Right forelimb (tissue), 1 donor: ENCODE measurements at regions not wholly inside any gene's neighbourhood (a gene's known extent, or its start where the extent isn't known, plus 50 kb on each side); places are given as distances from the start of the nearest gene placed in this dataset.

ENCODE experiments used
- DNase-seq: peaks from one replicate; pipeline ENCODE4 v3.0.0-alpha.2; 2018

DNA sequence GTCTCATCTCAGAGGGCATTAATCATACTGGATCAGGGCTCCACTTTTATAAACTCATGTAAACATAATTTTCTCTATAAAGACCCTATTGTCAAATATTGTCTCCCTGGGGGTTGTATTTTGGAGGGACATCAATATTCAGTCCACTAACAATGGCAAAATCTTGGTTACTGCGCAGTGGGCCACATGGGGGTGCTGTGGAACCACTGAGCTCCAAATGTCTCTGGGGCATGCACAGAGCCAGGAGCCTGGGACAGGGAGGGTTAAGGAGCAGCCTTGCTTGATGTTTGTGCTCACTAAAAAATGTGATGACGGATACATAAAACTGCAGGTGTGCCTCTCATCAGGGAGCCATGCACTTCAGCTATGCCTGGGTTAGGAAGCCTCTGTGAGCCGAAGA, 62.1 kb upstream of the PRSS58 start:
- DNase-seq = no peak

DNA sequence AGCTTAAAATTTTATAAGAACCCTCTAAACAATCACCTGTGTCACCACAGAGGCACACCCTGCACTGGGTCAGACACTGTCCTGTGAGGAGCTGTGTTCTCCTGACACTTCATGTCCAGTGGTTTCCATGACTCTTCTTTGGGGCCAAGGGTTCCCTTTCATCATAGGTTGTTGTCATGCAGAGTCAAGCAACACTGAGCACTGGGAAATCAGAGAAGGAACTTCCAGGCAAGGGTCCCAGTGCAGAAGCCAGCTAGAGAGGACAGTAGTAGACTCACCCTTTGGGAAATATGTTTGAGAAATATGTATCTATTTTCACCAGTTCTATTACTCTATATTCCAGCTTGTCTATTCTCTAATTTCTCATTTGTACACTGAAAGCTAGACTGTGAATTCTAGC, 56.4 kb upstream of the PRSS58 start:
- DNase-seq = no peak

DNA sequence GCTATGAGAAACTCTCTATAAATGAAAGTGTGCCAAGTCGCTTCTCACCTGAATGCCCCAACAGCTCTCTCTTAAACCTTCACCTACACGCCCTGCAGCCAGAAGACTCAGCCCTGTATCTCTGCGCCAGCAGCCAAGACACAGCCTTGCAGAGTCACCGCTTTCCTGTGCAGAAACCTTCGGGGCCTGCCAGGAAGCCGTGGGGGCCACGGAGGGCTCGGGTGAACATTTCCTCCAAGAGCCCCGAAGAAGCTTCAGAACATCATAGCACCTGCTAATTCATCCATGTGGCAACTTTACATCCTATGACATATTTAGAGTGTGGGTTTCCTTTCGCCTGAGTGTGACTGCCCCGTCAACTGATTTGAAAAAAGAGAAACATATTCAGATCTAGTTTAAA, 55.7 kb upstream of the PRSS58 start:
- DNase-seq = no peak

DNA sequence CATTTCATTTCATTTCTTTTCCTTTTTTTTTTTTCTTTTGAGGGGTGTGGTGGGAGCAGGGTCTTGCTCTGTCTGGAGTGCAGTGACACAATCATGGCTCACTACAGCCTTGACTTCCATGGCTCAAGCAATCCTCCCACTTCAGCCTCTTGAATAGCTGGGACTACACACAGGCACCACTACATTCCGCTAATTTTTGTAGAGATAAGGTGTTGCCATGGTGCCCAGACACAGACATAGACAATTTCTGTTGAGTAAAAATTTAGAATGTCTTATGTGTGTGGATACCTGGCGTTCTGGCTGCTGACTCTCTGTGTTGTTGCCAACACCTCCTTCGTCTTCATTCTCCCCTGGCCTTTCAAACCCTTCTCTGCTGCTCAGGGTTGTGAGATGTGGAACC, 54.0 kb upstream of the PRSS58 start:
- DNase-seq = no peak

- no peak for DNase-seq
Observed at GRCh38 chr7:142308918-142309317, 51.1 kb upstream of the PRSS58 start.

GRCh38 chr7:142308326-142308725, 50.5 kb upstream of the PRSS58 start:
- DNase-seq = no peak
